GM21528 (cell line): ENCODE measurements at regions not wholly inside any gene's neighbourhood (a gene's known extent, or its start where the extent isn't known, plus 50 kb on each side); places are given as distances from the start of the nearest gene placed in this dataset.
"Not testable (repeated sequence)": the region's sequence is repeated elsewhere in the genome, so short reads cannot be mapped to it uniquely, and the experiment has no call there.

ENCODE experiments used
- ATAC-seq: cut with Tn5 transposase; IDR thresholded peaks from one replicate; pipeline ENCODE4 v1.9.1; 2021; ENCODE audit warnings: mild to moderate bottlenecking, moderate library complexity; ENCODE audit not compliant: unreplicated experiment, low FRiP score

GRCh38 chr9:115393976-115394775, 276.2 kb upstream of the TNC start:
- no peak for ATAC-seq

- no peak for ATAC-seq
These were observed 277.6 kb upstream of the TNC start for GRCh38 chr9:115395511-115396021.

GRCh38 chr9:115396071-115396529, 278.1 kb upstream of the TNC start:
- no peak for ATAC-seq

- ATAC-seq, result no peak
These were observed 279.8 kb upstream of the TNC start for GRCh38 chr9:115397591-115398312.

- no peak for ATAC-seq
These were observed 280.3 kb upstream of the TNC start for GRCh38 chr9:115398313-115398650.

GRCh38 chr9:115398996-115399395, 281.0 kb upstream of the TNC start:
- ATAC-seq, result no peak

GRCh38 chr9:115400796-115401195, 282.8 kb upstream of the TNC start:
- ATAC-seq, result no peak

GRCh38 chr9:115401756-115402327, 283.9 kb upstream of the TNC start:
- ATAC-seq, result no peak

- ATAC-seq, result no peak
These were observed 285.8 kb upstream of the TNC start for GRCh38 chr9:115403753-115404152.

GRCh38 chr9:115404311-115404710, 286.4 kb upstream of the TNC start:
- no peak for ATAC-seq

GRCh38 chr9:115411516-115411915, 293.6 kb upstream of the TNC start:
- no peak for ATAC-seq

GRCh38 chr9:115411993-115412452, 294.1 kb upstream of the TNC start:
- ATAC-seq, result no peak

- ATAC-seq, result no peak
These were observed 294.7 kb upstream of the TNC start for GRCh38 chr9:115412656-115413055.

- no peak for ATAC-seq
These were observed 295.3 kb upstream of the TNC start for GRCh38 chr9:115413304-115413703.

GRCh38 chr9:115413766-115414382, 295.9 kb upstream of the TNC start:
- ATAC-seq, result no peak

GRCh38 chr9:115414561-115414960, 296.6 kb upstream of the TNC start:
- ATAC-seq, result no peak

GRCh38 chr9:115415450-115415849, 297.5 kb upstream of the TNC start:
- no peak for ATAC-seq

- ATAC-seq, result peak; percentile 66
These were observed 298.3 kb upstream of the TNC start for GRCh38 chr9:115416299-115416698.

- not testable (repeated sequence) for ATAC-seq
These were observed 300.2 kb upstream of the TNC start for GRCh38 chr9:115418181-115418580.

GRCh38 chr9:115422932-115423440, 305.0 kb upstream of the TNC start:
- no peak for ATAC-seq

- no peak for ATAC-seq
These were observed 305.7 kb upstream of the TNC start for GRCh38 chr9:115423646-115424045.
